Prostate gland (tissue), 2 donors: ENCODE measurements at regions not wholly inside any gene's neighbourhood (a gene's known extent, or its start where the extent isn't known, plus 50 kb on each side); places are given as distances from the start of the nearest gene placed in this dataset.

Experiments used
- DNase-seq: peaks from one replicate; pipeline ENCODE4 v3.0.0-alpha.2; 2019; ENCODE audit warnings: low spot score
- H3K27ac ChIP-seq, 2 donors: fragments of 200-600 bp; sonication (generic); 2 replicates each; pipeline ENCODE4 v1.5.1; 2017 to 2019
- H3K27me3 ChIP-seq: fragments of 200-600 bp; sonication (generic); replicated peaks from 2 replicates; pipeline ENCODE4 v1.5.1; 2019; ENCODE audit not compliant: insufficient read depth
- H3K36me3 ChIP-seq, 2 donors: fragments of 200-600 bp; sonication (generic); 1 replicate in 1 of 2; 2 replicates in 1 of 2; pipeline versions ENCODE4 v1.5.1 to v1.8.1; 2017 to 2019
- H3K4me1 ChIP-seq: fragments of 200-600 bp; sonication (generic); replicated peaks from 2 replicates; pipeline ENCODE4 v1.5.1; 2019
- H3K4me3 ChIP-seq, 2 donors: fragments of 200-600 bp; sonication (generic); 2 replicates each; pipeline ENCODE4 v1.5.1; 2017 to 2019
- H3K9me3 ChIP-seq: fragments of 200-600 bp; sonication (generic); 2 replicates; pipeline ENCODE4 v1.5.1; 2017
- CTCF ChIP-seq, 4 experiments: fragments of 200-600 bp in 2 of 4; fragments of 450-650 bp in 2 of 4; sonication (generic) in 2 of 4; IDR thresholded peaks; 1 replicate in 3 of 4; 2 replicates in 1 of 4; pipeline ENCODE4 v1.5.1; 2016 to 2019; ENCODE audit warnings: antibody characterized with exemption in 4 of 4, mild to moderate bottlenecking in 2 of 4, moderate library complexity in 2 of 4
- POLR2A ChIP-seq: fragments of 450-650 bp; IDR thresholded peaks from one replicate; pipeline ENCODE4 v1.6.1; 2016; ENCODE audit warnings: antibody characterized with exemption, mild to moderate bottlenecking
- POLR2AphosphoS5 ChIP-seq: sonication (generic); formaldehyde crosslinking; IDR thresholded peaks from one replicate; pipeline ENCODE4 v1.6.1; 2017; ENCODE audit warnings: antibody characterized with exemption
- WGBS: methylation state at CpG from one replicate; pipeline ENCODE4 v1.1.5; 2018; 5-methylcytosine and 5-hydroxymethylcytosine counted together
- intact Hi-C: fragments of 100-400 bp; cut with DNase I; formaldehyde crosslinking; loops from one replicate; pipeline ENCODE4 v1.14.2; 2022

- no peak for DNase-seq
- intact Hi-C loops, result no loop called here
Observed at GRCh38 chr21:25107708-25108107, 499.6 kb downstream of the MRPL39 start.

GRCh38 chr21:25103500-25104207 is 503.6 kb downstream of the MRPL39 start:
- Histone ChIP-seq H3K4me3 (no peak overlapping the region), H3K27me3 (no peaks in the 10 kb centered on the region), H3K9me3 (no peaks in the 10 kb centered on the region), H3K36me3 (no peaks in the 10 kb centered on the region), H3K4me1 (no peaks in the 10 kb centered on the region), H3K27ac (no peak overlapping the region)
- TF ChIP-seq CTCF (IDR thresholded peaks at IDR 0.05) (no peak), POLR2A (no peak), POLR2AphosphoS5 (no peak)
- intact Hi-C loops, result no loop called here
- DNase-seq, result no peak

More at GRCh38 chr21:25107708-25108107, 499.6 kb downstream of the MRPL39 start:
- no peak overlapping the region for H3K4me3 ChIP-seq
- H3K36me3 ChIP-seq, result no peaks in the 10 kb centered on the region
- H3K4me1 ChIP-seq, result no peaks in the 10 kb centered on the region
- H3K27ac ChIP-seq, result no peak overlapping the region
- 87% methylated on average over 3 of the region's 3 CpGs for WGBS
- TF ChIP-seq POLR2AphosphoS5, result no peak
- no peak for TF ChIP-seq CTCF (IDR thresholded peaks at IDR 0.05)
- no peak for TF ChIP-seq POLR2A
- no peaks in the 10 kb centered on the region for H3K27me3 ChIP-seq
- H3K9me3 ChIP-seq, result no peaks in the 10 kb centered on the region

GRCh38 chr21:25097648-25098047 is 509.6 kb downstream of the MRPL39 start:
- H3K27me3 ChIP-seq, result no peaks in the 10 kb centered on the region
- TF ChIP-seq POLR2AphosphoS5, result no peak
- no peak for TF ChIP-seq CTCF (IDR thresholded peaks at IDR 0.05)
- TF ChIP-seq POLR2A, result no peak
- intact Hi-C loops, result no loop called here
- no peaks in the 10 kb centered on the region for H3K36me3 ChIP-seq
- H3K9me3 ChIP-seq, result no peaks in the 10 kb centered on the region
- no peak for DNase-seq
- H3K4me1 ChIP-seq, result no peaks in the 10 kb centered on the region
- 62% methylated on average over 2 of the region's 2 CpGs for WGBS
- no peak overlapping the region for H3K27ac ChIP-seq
- no peak overlapping the region for H3K4me3 ChIP-seq

- Histone ChIP-seq H3K27ac (no peak overlapping the region), H3K4me1 (no peaks in the 10 kb centered on the region), H3K4me3 (no peak overlapping the region), H3K27me3 (no peaks in the 10 kb centered on the region), H3K9me3 (no peaks in the 10 kb centered on the region), H3K36me3 (no peaks in the 10 kb centered on the region)
- intact Hi-C loops, result no loop called here
- TF ChIP-seq POLR2AphosphoS5, result no peak
- WGBS, result 86% methylated on average over 1 of the region's 1 CpG
- DNase-seq, result no peak
Observed at GRCh38 chr21:25094695-25095094, 512.6 kb downstream of the MRPL39 start.

- Histone ChIP-seq H3K4me1 (no peaks in the 10 kb centered on the region), H3K9me3 (no peaks in the 10 kb centered on the region), H3K4me3 (no peak overlapping the region), H3K27me3 (no peaks in the 10 kb centered on the region), H3K27ac (no peak overlapping the region), H3K36me3 (no peaks in the 10 kb centered on the region)
- no peak for DNase-seq
- intact Hi-C loops, result no loop called here
- TF ChIP-seq POLR2AphosphoS5, result no peak
- TF ChIP-seq CTCF (IDR thresholded peaks at IDR 0.05), result no peak
- TF ChIP-seq POLR2A, result no peak
- 87% methylated on average over 8 of the region's 8 CpGs for WGBS
Observed at GRCh38 chr21:25092441-25093011, 514.8 kb downstream of the MRPL39 start.
